NB4 (cell line): ENCODE measurements at regions not wholly inside any gene's neighbourhood (a gene's known extent, or its start where the extent isn't known, plus 50 kb on each side); places are given as distances from the start of the nearest gene placed in this dataset.

ENCODE experiments used
- DNase-seq: peaks from one replicate; pipeline ENCODE4 v3.0.0; 2010; ENCODE audit warnings: low read depth
- H3K4me3 ChIP-seq: one replicate; pipeline ENCODE4 v1.5.1; 2011; ENCODE audit warnings: mild to moderate bottlenecking, low read depth, low read length, moderate library complexity
- MYC ChIP-seq: IDR thresholded peaks from 2 replicates; pipeline ENCODE4 v1.6.1; 2011; ENCODE audit warnings: low read depth, low read length
- POLR2A ChIP-seq: IDR thresholded peaks from 2 replicates; pipeline ENCODE4 v1.6.1; 2011; ENCODE audit warnings: mild to moderate bottlenecking; ENCODE audit not compliant: insufficient read length; ENCODE audit errors: extremely low read depth
- TF ChIP-seq, protein P1 (sequence below): IDR thresholded peaks from one replicate; pipeline ENCODE4 v1.5.1; 2012; ENCODE audit warnings: low read depth, low read length
- TF ChIP-seq, protein P2 (sequence below): IDR thresholded peaks from 2 replicates; pipeline ENCODE4 v1.6.1; 2011; ENCODE audit warnings: low read depth, low read length

DNA sequence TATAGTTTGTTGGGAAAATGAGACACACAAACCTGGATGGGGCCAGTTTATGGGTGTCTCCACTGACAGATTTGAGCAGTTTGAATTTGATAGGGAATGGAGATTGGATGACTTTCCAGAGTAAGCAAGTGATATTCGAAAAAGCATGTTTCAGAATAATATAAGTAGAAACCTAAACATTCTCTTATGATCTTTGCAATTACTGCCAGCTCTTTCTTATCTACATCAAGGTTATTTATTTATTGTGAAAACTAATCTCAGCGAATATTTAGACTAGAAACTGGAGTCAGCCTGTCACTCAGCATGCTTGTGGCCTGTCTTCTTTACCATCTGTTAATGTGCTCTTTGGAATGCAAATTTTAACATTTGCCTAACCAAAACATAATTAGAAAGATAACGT, 57.8 kb upstream of the SPPL2A start:
- H3K4me3 ChIP-seq: no peak overlapping the region
- no peak for TF ChIP-seq POLR2A
- TF ChIP-seq, protein P1, sequence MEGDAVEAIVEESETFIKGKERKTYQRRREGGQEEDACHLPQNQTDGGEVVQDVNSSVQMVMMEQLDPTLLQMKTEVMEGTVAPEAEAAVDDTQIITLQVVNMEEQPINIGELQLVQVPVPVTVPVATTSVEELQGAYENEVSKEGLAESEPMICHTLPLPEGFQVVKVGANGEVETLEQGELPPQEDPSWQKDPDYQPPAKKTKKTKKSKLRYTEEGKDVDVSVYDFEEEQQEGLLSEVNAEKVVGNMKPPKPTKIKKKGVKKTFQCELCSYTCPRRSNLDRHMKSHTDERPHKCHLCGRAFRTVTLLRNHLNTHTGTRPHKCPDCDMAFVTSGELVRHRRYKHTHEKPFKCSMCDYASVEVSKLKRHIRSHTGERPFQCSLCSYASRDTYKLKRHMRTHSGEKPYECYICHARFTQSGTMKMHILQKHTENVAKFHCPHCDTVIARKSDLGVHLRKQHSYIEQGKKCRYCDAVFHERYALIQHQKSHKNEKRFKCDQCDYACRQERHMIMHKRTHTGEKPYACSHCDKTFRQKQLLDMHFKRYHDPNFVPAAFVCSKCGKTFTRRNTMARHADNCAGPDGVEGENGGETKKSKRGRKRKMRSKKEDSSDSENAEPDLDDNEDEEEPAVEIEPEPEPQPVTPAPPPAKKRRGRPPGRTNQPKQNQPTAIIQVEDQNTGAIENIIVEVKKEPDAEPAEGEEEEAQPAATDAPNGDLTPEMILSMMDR: no peak
- TF ChIP-seq MYC: no peak
- TF ChIP-seq, protein P2, sequence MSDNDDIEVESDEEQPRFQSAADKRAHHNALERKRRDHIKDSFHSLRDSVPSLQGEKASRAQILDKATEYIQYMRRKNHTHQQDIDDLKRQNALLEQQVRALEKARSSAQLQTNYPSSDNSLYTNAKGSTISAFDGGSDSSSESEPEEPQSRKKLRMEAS: no peak
- DNase-seq: no peak

DNA sequence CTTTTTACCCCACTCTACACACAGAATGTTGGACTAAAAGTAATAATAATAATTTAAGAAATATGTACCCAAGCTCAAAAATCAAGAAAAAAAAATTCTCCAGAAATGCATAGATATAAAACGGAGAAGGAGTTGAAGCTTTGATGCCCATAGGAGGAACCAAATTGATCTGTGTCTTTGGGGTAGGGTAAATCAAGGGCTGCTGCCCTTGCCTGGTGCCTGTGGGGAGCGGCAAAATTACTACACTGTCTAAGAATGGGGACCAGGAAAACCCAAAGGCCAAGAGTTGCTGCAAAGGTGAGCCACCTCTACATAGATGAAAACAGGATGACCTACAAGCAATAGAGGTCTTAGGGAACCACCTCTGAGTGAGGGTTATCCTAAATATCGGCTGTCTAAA, 56.0 kb upstream of the SPPL2A start:
- H3K4me3 ChIP-seq: no peak overlapping the region
- TF ChIP-seq, protein P1: no peak
- TF ChIP-seq, protein P2: no peak
- no peak for TF ChIP-seq MYC
- TF ChIP-seq POLR2A: no peak
- DNase-seq: no peak

DNA sequence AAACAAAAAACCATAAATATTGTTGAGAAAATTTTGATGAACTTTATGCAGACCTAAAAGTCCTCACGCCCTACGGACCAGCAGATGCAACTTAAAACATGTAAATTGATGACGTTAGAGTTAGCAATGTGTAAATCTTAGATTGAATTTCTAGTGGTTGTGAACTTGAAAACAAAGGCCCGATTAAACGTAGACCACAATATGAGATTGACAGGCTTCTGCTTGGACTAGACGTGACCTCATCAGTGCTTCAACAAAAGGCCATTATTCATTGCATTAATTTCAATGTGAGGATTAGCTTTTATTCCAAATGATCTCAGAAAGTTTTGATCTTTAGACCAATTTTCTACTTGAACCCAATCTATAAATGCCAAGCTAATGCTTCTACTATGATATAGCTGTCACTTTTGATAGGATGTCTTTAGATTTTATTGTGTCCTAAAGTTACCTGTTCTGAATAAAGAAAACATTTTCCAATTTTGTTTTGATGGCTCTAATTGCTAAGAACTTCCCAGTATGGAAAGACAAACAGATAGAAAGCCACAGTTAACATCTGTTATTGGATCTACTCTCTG, 55.4 kb upstream of the SPPL2A start:
- no peak for TF ChIP-seq MYC
- TF ChIP-seq POLR2A: no peak
- TF ChIP-seq, protein P2: no peak
- TF ChIP-seq, protein P1: no peak
- H3K4me3 ChIP-seq: no peak overlapping the region
- no peak for DNase-seq

DNA sequence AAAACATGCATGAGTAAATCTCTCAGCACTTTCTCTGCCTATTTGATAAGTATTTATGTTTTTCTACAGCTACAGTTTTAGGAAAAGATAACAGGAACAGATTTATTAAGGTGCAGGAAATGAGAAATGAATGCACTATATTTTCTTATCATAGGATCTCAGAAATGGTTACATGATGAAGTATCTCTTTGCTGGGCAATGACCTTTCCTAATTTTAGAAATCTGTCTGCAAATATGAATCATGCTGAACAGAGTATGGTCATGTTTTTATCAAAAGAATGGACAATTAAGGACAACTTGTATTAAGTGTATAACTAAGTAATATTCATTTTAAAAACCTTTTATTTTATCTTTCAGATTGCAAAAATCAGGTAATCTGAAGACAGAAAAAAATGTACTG, 53.8 kb upstream of the SPPL2A start:
- no peak for TF ChIP-seq POLR2A
- TF ChIP-seq, protein P1: no peak
- TF ChIP-seq, protein P2: no peak
- TF ChIP-seq MYC: no peak
- no peak overlapping the region for H3K4me3 ChIP-seq
- DNase-seq: no peak

DNA sequence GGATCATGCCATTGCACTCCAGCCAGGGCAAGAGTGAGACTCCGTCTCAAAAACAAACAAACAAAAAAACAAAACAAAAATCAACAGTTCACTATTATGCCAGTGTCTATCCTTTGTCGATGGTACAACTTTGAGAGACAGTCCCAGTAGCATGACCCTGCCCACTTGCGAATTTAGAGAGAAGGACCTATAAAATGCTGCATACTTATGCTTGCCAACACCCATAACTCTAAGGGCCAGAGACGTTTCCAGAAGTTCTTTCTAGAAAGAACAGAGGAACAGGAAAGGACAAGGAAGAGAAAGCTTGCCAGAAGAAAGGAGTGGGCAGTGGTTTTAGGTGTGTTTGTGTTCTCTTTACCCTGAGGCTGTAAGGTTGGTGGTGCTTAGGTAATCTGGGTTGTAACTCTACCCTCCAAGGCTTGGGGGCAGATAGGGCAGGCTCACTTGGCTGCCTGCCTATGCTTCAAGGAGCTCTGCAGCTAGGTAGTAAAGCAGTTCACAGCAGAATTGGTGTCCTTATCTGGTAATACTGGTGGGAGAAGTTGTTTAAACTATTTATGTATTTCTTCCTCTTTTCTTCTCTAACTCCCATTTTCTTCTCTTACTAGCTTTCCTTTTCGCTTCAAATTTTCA, 50.6 kb upstream of the SPPL2A start:
- DNase-seq: no peak
- H3K4me3 ChIP-seq: no peak overlapping the region
- TF ChIP-seq, protein P1: no peak
- TF ChIP-seq, protein P2: no peak
- no peak for TF ChIP-seq MYC
- no peak for TF ChIP-seq POLR2A
